ENCODE measurements at regions not wholly inside any gene's neighbourhood (a gene's known extent, or its start where the extent isn't known, plus 50 kb on each side); places are given as distances from the start of the nearest gene placed in this dataset.

DNA sequence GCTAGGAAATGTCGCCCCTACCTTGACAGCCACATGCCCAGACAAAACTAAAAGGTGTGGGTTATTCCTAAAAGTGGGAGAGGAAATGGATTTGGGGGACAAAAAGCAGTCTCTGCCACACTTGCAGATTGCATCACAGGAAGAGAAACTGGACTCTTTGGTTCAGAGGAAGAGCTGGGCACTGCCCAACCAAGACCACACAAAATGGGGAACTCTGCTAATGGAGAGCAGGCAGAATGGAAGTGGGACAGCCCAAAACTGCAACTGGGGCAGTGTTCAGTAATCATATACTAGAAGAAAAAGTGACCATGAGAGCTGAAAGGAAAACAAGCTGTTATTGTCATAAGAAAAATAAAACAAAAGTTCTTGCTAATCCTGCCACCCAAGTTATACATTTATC, 138.9 kb upstream of the FRMD4B start:
- TF ChIP-seq POLR2AphosphoS5 (IDR thresholded peaks at IDR 0.05; ENCODE audit: borderline replicate concordance, low read depth, low read length) (no peak), EZH2 (IDR thresholded peaks at IDR 0.05) (no peak), FOXP2 (optimal IDR thresholded peaks at IDR 0.05; ENCODE audit: control extremely low read depth, extremely low read length, insufficient read depth) (no peak)

Data from SK-N-MC (cell line).